ENCODE measurements at regions not wholly inside any gene's neighbourhood (a gene's known extent, or its start where the extent isn't known, plus 50 kb on each side); places are given as distances from the start of the nearest gene placed in this dataset.

- DNase-seq, result no peak
Measured at GRCh38 chr7:116083796-116084195, 53.2 kb upstream of the TFEC start.

DNA sequence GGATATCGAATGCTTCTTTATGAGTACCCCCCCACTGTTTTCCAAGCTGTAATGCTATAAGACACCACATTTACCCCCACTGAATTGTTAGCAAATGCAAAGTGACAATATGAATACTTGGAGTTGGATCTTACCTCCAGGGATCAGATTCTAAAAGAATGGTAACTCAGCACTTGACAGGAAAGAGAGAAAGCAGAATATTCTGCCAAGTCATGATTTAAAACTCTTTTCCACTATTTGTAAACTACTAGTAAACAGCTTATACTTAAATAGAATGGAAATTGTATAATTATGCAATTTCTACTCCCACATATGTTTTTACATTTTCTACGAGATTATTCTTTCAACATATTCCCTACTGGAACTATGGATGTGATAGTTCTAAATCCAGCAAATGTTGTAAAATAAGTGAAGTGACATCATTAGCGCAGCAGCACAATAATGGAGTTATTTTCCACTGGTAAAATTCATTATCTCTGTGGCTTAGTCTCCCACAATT, 56.0 kb upstream of the TFEC start:
- DNase-seq, result no peak

- DNase-seq, result no peak
Measured at GRCh38 chr7:116087291-116087690, 56.7 kb upstream of the TFEC start.

DNA sequence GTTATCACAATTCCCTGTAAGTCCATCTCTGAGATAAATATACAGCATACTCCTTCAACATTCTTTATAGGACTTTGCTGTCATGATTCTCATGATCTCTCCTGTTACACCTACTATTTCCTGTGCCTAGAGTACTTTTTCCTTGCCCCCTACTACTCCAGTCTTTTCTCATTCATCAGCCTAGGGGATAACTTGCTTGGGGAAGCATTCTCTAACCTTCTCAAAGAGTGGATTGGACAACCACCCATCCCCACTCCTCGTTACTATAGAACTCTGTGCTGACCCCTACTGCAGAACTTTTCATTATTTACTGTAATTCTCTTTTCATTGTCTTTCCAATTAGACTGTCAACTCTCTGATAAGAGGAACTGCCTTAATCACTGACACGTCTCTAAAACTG, 57.4 kb upstream of the TFEC start:
- DNase-seq, result no peak

- no peak for DNase-seq
Measured at GRCh38 chr7:116089293-116089692, 58.7 kb upstream of the TFEC start.

GRCh38 chr7:116093516-116094301, 63.1 kb upstream of the TFEC start:
- DNase-seq, result no peak

DNA sequence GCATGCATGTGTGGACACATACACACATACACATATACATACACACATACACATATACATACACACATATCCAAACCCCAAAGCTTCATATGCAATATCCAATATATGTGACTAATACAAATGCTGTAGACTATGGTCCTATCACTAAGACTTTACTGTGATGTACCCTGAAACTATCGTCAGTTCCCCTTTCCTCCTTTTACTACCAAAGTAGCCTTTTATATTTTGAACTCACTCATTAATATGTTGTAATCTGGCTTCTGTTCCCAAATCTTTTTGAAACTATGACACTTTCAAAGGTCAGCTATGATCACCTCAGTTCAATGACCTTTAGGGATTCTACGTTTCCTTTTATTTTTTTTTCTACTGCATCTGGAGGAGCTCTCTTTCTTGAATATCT, 64.8 kb upstream of the TFEC start:
- no peak for DNase-seq

DNA sequence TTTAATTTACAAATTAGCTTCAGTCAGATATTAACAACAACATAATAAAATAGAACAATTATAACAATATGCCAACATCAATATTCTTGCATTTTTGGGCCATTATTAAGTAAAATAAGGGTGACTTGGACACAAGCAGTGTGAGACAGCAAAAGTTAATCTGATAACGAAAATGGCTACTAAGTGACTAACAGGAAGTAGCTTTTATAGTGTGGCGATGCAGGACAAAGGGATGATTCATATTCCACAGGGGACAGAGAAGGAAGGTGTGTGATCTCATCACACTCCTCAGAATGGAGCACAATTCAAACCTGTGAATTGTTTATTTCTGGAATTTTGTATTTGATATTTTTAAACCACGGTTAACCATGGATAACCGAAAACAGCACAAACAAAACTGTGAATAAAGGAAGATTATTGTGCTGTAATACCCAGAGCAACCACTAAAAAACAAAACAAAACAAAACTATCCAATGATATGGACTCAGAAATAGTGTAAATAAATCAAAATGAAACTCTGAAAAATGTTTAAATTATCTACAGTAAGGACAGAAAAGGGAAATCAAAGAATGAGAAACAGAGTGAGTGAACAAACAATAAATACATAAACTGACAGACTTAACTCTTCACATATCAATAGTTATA, 66.9 kb upstream of the TFEC start:
- no peak for DNase-seq

- DNase-seq, result no peak
Measured at GRCh38 chr7:116098175-116098574, 67.6 kb upstream of the TFEC start.

DNA sequence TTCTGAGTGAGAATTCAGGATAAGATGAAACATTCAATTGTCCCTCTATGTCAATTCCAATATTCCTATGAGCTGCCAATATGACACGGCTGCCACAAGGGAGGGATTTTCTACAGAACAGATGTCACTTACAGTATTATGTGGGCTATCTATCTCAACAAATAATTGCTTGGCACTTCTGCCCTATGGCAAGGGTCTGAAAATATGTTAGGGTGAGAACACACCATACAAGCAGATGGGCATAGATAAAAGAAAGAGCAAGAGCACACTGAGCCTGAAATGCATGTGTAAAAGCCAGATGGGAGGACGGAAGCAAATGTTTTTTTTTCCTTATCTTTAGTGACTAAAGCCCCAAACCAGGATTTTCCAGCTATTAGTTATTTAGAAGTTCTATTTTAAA, 70.1 kb upstream of the TFEC start:
- DNase-seq, result no peak

- no peak for DNase-seq
Measured at GRCh38 chr7:116101704-116102103, 71.1 kb upstream of the TFEC start.

DNA sequence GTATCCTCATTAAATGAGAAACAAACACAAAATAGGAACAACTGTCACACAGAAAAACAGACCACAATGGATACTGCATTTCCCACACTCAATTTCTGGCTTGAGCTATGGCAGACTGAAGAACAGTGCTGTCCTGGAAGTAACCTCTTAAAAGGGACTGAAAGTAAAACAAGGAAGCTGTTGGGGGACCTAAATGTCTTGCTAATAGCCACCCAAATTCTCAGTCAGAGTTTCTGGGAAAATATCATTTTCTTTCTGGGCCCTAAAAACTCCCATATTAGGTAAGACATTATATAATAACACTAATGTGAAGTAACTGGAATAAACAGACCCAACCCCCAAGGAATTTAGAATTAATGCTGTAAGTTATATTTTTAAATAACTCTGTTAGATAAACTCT, 80.9 kb upstream of the TFEC start:
- DNase-seq, result no peak

- no peak for DNase-seq
Measured at GRCh38 chr7:116113310-116113709, 82.7 kb upstream of the TFEC start.

DNA sequence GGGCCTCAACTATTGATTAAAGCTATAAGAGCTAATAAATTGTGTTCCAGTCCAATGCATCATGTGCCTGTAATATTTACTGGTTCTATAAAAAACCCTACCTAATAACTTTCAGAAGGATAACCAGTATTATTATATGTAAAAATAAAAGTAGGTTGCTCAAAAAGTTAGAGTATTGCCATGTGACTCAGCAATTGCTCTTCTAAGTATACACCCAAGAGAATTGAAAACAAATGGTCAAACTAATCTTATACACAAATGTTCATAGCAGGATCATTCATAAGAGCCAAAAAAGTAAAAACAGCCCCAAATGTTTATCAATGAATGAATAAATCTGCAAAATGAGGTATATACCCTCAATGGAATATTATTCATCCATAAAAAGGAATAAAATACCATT, 89.5 kb upstream of the TES start:
- DNase-seq, result no peak

DNA sequence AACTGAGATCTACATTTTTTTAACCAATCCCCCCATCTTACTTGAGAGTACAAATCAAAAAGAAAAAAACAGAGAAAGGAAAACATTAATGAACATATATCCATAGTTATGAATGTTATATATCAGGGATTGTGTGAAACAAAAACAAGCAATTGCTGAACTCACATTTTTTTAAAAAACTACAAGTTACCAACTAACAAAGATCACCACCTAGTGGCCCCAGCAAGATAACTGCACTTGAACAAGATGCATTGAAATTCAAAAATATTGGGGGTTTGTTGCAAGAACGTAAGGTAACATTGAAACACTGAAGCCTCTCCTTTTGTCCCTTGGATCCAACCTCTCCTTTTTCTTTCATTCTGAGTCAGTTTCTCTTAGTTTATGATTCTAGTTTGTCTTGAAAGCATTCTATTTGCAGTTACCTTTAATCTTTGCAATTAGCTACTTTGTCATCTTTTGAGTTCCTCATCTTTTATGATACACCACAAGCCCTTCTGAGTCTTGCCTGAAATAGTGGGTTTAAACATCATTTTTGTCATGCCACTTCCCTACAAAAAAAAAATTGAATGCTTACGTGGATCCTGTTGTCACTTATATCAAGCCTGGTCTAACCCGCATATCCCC, 87.3 kb upstream of the TES start:
- peak; percentile 28 for DNase-seq

- DNase-seq, result no peak
Measured at GRCh38 chr7:116128139-116128538, 82.2 kb upstream of the TES start.

GRCh38 chr7:116135306-116135705, 75.0 kb upstream of the TES start:
- no peak for DNase-seq

DNA sequence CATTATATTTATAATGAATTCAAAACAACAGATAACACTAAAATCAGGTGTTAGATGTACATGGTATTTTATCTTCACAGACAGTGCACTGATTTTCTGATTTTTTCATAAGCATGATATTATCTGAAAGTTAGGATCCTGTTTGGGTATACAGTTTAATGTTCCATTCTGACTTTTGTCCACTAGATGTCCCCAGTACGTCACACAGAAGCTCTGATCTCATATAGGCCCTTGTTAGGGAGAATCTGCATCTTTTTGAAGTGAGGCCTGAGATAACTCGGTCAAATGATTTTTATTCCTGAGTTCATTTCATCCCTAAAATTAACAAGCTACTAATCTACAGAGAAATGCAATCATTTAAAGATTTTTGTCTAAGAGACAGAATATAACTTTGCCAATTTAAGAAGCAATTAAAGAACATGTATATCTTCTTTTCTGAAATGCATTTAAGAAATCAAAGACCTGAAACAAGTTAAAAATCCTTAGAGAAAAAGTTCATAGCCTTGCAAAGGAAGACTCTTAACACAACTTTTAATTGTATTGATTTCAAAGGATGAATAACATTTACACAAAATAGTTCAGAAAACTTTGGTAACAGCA, 72.0 kb upstream of the TES start:
- no peak for DNase-seq

GRCh38 chr7:116139007-116139406, 71.3 kb upstream of the TES start:
- DNase-seq, result no peak

- no peak for DNase-seq
Measured at GRCh38 chr7:116139807-116140206, 70.5 kb upstream of the TES start.

- DNase-seq, result no peak
Measured at GRCh38 chr7:116142374-116142773, 68.0 kb upstream of the TES start.

DNA sequence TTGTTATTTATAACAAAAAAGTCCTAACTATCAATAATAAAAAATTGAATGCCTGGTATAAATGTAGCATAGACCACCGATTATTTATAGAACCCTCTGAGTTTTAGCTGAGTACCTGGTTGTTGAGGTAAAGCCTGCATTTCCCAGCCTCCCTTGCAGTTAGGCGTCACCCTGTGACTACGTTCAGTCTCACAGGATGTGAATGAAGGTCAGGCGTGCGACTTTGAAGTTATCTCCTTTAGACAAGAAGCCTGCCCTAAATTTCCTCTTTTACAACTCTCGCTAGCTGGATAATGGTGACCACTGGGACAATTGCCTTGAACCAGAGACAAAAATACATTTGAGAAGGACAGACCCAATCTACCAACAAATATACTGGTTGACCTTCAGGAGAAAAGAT, 67.5 kb upstream of the TES start:
- no peak for DNase-seq

- DNase-seq, result no peak
Measured at GRCh38 chr7:116145245-116145852, 65.0 kb upstream of the TES start.

Data from KG1 (cell line).